ENCODE measurements at regions not wholly inside any gene's neighbourhood (a gene's known extent, or its start where the extent isn't known, plus 50 kb on each side); places are given as distances from the start of the nearest gene placed in this dataset.

DNA sequence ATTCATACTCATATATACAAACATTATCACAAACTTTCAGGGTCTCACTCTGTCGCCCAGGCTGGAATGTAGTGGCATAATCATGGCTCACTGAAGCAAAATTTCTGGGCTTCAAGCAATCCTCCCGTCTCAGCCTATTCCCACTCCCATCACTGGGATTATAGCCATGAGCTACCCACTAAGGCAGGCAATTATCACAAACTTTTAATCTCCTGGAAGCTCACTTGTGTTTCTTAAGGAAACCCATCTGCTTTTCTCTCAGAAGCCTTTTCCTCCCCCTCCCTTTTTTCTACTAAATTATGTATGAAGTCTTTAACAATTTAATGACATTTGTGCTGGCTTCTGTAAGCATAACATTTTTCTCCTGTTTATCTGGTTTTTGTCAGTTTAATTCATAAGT is 170.5 kb downstream of the AREG start:
- TF ChIP-seq, protein P1, sequence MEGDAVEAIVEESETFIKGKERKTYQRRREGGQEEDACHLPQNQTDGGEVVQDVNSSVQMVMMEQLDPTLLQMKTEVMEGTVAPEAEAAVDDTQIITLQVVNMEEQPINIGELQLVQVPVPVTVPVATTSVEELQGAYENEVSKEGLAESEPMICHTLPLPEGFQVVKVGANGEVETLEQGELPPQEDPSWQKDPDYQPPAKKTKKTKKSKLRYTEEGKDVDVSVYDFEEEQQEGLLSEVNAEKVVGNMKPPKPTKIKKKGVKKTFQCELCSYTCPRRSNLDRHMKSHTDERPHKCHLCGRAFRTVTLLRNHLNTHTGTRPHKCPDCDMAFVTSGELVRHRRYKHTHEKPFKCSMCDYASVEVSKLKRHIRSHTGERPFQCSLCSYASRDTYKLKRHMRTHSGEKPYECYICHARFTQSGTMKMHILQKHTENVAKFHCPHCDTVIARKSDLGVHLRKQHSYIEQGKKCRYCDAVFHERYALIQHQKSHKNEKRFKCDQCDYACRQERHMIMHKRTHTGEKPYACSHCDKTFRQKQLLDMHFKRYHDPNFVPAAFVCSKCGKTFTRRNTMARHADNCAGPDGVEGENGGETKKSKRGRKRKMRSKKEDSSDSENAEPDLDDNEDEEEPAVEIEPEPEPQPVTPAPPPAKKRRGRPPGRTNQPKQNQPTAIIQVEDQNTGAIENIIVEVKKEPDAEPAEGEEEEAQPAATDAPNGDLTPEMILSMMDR (IDR thresholded peaks at IDR 0.05): no peak
- H3K27ac ChIP-seq: no peak overlapping the region

DNA sequence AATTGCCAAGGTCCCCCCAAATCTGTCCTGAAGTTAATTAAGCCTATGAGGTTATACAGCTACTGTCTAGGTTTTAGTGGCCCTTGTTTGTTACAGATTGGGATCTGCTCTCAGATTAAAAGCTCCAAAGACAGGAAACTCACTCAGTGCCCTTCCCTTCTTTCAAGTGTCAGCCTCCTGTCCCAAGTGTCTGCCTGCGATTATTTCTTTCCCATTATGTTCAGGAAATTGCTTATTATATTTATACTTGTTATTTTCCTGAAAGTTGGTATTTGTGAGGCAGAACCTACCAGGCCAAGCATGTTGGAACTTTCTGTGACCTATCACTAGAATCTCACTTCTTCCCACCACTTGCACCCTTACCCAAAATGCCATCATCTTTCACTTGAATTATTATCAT is 173.2 kb downstream of the AREG start:
- TF ChIP-seq, protein P1 (IDR thresholded peaks at IDR 0.05): no peak
- TF ChIP-seq ZFX (IDR thresholded peaks at IDR 0.05; ENCODE audit: borderline replicate concordance): no peak
- no peak overlapping the region for H3K27ac ChIP-seq

DNA sequence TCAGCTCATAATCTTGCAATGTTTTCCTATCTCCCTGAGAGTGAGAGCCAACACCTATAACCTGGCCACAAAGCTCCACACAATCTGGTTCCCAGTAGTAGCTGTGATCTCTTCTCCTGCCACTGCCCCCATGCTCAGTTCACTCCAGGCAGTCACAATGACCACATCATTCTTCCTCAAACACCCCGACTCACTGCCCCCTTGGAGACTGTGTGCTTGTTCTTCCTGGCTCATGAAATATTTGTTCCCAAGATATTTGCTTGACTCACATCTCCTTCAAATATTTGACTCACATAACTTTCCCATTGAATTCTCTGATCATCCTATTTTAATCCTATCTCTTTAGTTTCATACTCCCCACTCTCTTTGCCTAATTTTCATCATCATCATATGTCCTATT is 173.7 kb downstream of the AREG start:
- no peak for TF ChIP-seq ZFX (IDR thresholded peaks at IDR 0.05; ENCODE audit: borderline replicate concordance)
- TF ChIP-seq, protein P1 (IDR thresholded peaks at IDR 0.05): no peak
- H3K27ac ChIP-seq: no peak overlapping the region

DNA sequence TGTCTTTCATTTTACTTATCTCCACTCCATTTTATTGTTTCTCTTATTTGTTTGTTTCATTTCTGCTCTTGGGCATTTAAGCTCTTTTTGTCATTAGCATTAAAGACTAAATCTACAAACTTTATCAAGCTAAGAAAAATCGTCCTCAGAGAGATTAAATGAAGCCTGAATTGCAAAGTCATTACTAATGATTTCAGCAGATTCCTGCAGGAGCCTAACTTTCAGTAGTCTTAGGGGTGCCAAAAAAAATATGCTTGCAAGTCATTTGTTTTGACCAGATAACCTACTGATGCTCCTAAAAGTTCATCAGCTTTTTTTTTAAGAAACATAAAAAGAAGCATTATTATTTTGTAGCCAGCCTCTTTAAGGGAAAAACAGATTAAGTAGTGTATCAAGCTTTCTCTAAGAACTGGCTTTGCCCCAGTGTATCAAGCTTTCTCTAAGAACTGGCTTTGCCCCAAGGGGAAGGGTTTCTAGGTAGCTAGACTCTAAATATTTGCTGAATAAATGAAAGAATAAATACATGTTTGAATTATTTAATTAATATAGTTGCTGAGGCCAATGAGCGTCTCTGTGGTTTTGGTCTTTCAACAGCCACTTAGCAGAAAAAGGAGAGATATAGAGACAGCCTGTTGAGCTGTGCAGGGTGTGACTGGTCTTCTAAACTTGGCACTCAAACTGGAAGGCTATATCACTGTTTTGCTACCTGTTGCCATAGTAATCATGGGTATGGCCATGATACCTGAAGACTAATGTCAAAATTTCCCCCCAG is 174.2 kb downstream of the BTC start:
- TF ChIP-seq ZFX (IDR thresholded peaks at IDR 0.05; ENCODE audit: borderline replicate concordance): no peak
- TF ChIP-seq, protein P1 (IDR thresholded peaks at IDR 0.05): no peak
- peak overlapping the region; percentile 47; the same call in 1 of the 2 replicates for H3K27ac ChIP-seq

DNA sequence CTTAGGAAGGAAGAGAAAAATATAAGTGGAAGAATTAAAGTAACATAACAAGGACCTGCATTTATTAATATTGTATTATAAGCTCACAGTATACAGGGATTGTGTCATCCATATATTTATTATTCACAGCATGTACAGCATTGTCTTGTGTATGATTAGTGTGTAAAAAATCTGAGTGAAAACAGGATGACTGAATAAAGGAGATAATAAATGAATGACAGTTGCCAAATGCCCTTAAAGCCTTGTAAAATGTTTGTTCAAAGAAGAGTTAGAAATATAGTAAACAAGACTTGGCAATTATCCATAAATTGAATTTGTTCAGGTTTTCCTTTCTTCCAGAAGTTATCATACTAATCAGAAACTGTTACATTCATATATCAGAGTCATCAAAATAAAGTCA is 172.7 kb downstream of the BTC start:
- H3K27ac ChIP-seq: peak overlapping the region; percentile 47

DNA sequence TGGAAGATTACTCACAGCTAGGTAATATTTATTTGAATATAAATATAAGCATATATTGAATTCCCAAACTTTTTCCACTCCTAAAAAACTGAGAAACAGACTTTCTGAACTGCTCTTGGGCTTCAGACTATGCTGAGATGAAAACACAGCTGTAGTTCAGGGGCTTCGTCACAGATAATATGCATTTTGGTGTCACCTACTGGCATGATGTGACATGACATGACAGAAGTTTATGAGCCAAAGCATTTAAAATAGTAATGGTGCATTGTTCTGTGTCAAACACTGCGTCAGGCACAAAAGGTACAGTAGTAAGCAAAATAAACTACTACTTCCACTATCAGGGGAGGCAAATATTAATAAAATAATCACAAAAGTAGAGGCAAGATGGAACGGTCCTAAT is 171.3 kb downstream of the BTC start:
- no peak for TF ChIP-seq ZFX (IDR thresholded peaks at IDR 0.05; ENCODE audit: borderline replicate concordance)
- TF ChIP-seq, protein P1 (IDR thresholded peaks at IDR 0.05): peak; percentile 74
- peak overlapping the region; percentile 47 for H3K27ac ChIP-seq

More for the DNA sequence above, 172.7 kb downstream of the BTC start:
- TF ChIP-seq, protein P1 (IDR thresholded peaks at IDR 0.05): no peak
- TF ChIP-seq ZFX (IDR thresholded peaks at IDR 0.05; ENCODE audit: borderline replicate concordance): no peak

DNA sequence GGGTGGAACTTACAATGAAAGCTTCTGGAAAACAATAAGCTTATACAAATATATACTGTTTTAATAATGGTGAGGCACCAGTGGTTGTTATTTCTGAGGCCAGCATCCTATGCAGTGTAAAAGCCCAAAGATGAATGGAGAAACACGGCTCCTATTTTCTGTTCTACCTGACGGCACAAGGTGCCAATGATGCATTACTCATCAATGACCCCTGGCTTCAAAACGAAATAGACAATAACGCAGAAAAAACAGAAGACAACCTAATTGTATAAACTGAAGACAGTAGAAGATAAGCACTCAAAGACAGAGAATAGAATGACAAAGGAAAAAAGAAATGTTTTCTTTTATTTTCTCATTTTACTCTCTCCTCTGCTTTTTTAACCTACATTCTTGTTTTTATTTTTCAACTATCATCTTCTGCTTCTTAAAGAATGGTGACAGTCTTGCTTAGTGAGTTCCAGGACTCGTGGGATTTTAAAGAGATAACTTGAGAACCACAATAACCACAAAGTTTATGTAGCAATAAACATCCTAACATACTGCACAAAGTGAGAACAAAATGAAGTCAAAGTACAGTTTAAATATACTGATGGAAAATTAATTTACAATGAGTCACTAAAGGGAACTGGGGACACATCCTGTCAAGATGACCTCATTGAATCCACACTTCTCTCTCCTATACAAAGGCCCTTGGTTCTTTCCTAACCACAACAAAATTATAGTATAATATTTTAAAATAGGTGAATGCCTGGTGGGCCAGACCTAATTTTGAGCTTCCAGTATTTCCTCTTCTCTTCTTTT is 169.8 kb downstream of the BTC start:
- TF ChIP-seq, protein P1 (IDR thresholded peaks at IDR 0.05): no peak

More for the DNA sequence above, 169.8 kb downstream of the BTC start:
- no peak overlapping the region for H3K27ac ChIP-seq
